ENCODE measurements at regions not wholly inside any gene's neighbourhood (a gene's known extent, or its start where the extent isn't known, plus 50 kb on each side); places are given as distances from the start of the nearest gene placed in this dataset.

- TF ChIP-seq EZH2phosphoT487 (IDR thresholded peaks at IDR 0.05; ENCODE audit: borderline replicate concordance, low read depth, low read length) (no peak), CTCF (conservative IDR thresholded peaks at IDR 0.05; ENCODE audit: low read length) (no peak)
Measured at GRCh38 chr12:92550254-92550653, 152.5 kb upstream of the PLEKHG7 start.

Data from OCI-LY7 (cell line).